Bronchial epithelial cell (primary cell): ENCODE measurements at regions not wholly inside any gene's neighbourhood (a gene's known extent, or its start where the extent isn't known, plus 50 kb on each side); places are given as distances from the start of the nearest gene placed in this dataset.
"Not testable (repeated sequence)": the region's sequence is repeated elsewhere in the genome, so short reads cannot be mapped to it uniquely, and the experiment has no call there.

Experiments used
- DNase-seq: peaks from one replicate; pipeline ENCODE4 v3.0.0-alpha.2; 2010; ENCODE audit warnings: low read depth
- FAIRE-seq: peaks from 2 replicates; lab custom pipeline; 2011; peaks lifted over from hg19 to GRCh38; lab: Jason Lieb, UNC
- H3K27me3 ChIP-seq: 2 replicates; pipeline ENCODE4 v1.5.1; 2011; ENCODE audit warnings: low read length; ENCODE audit not compliant: control insufficient read depth, insufficient read depth
- H3K36me3 ChIP-seq: 2 replicates; pipeline ENCODE4 v1.5.1; 2011; ENCODE audit warnings: low read length; ENCODE audit not compliant: control insufficient read depth, insufficient read depth
- H3K4me3 ChIP-seq: 2 replicates; pipeline ENCODE4 v1.5.1; 2011; ENCODE audit warnings: mild to moderate bottlenecking, low read depth, low read length, control low read depth

DNA sequence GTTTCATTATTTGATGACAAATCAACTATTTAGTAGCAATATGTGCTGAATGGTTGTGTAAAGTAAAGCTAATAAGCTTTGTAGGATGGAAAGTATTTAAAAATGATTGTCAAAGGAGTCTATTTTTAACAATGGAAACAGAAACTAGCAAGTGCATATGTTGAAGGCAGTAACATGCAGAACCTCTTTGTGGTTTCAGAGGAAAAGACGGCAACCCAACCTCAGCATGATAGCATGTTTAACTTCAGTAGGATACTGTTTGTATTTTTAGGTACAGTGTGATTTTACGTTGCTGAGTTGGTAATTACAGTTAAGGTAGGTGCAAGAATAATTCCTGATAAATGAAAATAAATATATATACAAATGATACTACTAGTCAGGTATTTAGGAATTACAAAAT lies 545.4 kb downstream of the CDY1 start:
- not testable (repeated sequence) for H3K27me3 ChIP-seq, FAIRE-seq, H3K4me3 ChIP-seq, H3K36me3 ChIP-seq, DNase-seq

DNA sequence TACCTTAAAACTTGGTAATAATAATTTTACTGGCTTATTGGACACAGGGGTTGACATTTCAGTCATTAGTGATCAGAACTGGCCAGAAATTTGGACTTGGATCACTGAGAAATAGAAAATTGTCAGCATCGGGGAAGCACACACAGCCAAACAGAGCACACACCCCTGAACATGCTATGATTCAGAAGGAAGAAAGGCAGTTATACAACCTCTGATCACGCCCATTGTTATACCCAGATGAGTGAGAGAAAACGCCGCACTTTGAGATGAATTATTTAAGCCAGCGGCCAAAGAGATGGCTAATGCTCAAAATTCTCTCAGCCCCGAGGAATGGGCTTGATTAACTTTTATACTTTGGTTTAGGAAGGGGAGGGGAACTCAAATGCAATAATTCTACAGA lies 557.4 kb downstream of the CDY1 start:
- DNase-seq, FAIRE-seq, H3K4me3 ChIP-seq, H3K36me3 ChIP-seq, H3K27me3 ChIP-seq: not testable (repeated sequence)

DNA sequence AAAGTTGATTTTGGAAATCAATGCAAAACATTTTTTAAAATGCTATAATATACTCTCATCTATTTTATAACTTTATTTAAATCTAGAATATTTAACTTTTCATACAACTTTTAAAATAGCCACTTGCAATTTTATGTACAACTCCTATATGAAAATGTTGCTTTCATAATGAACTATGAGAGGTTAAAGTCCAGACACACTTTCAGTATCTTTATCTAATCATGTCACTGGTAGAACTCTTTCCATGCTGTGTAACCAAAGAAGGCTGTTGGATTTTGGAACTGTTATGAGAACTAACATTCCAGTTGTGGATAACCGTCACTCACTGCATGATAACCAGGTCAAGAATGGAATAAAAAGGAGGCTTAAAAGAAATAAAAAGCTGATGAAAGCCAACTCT lies 603.1 kb downstream of the CDY1 start:
- not testable (repeated sequence) for H3K36me3 ChIP-seq, FAIRE-seq, H3K27me3 ChIP-seq, DNase-seq, H3K4me3 ChIP-seq

DNA sequence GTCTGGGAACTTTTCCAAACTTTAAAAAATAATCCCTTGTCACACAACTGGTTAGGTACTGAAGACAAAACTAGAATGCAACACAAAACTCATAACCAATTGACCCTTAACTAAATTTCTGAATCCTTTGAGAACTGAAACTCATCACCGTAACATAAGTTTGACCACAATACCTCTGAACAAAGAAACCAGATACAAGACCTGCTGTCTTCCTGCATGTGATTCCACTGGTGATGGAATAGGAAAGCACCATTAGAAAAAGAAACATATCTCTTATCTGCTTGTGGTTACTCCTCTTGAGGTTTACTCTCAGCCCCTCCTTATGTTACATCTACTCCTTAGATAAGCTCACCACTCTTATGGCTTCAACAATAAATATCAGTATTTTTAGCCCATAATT lies 603.6 kb downstream of the CDY1 start:
- FAIRE-seq, H3K27me3 ChIP-seq, H3K36me3 ChIP-seq, DNase-seq, H3K4me3 ChIP-seq: not testable (repeated sequence)

DNA sequence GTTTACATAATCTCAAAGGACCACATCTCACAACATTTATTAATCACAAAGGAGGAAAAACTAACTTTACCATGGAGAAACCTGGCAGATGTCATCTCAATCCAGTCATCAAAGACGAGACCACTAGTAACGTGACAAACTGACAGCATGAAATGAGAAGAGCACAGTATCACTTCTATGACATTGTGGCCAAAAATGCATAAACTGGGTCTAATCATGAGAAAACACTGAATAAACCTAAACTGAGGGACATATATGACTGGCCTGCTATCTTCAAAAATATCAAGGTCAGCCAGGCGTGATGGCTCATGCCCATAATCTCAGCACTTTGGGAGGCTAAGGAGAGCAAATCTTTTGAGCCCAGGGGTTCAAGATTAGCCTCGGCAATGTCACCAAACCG lies 619.0 kb downstream of the CDY1 start:
- FAIRE-seq, H3K4me3 ChIP-seq, H3K27me3 ChIP-seq, DNase-seq, H3K36me3 ChIP-seq: not testable (repeated sequence)

DNA sequence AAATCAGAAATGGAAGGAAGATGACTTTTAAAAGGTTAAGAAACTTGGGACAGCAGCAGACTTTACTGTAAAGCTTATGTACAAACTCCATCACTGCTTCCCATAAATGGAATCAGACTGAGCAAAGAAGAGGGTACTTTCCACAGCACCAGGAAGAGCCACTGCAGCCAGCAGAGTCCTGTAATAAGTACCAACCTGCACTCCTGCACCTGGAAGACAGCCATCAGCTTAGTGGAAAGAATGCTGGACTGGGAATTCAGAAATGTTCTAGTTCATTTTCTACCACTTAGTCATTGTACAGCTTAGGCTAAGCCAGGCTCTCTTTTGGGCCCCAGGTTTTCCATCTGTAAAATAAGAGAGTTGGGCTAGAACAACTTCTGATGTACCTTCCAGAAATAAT lies 632.3 kb downstream of the CDY1 start:
- not testable (repeated sequence) for DNase-seq, H3K4me3 ChIP-seq, FAIRE-seq, H3K36me3 ChIP-seq, H3K27me3 ChIP-seq

DNA sequence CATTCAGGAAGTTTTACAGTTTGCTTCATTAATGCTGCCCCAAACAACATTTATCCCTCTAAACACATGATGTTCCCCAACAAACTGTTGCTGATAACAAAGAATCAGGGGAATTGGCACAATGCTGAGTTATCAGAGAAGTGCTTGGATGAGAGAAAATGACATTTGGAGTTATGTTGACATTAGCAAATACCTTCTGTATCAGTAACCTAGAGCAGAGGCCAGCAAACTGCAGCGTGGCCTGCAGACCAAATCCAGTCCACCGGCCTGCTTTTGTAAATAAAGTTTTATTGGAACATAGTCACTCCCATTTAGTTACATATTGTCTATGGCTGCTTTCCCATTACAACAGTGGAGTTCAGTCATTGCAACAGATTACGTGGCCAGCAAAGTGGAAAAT lies 643.5 kb downstream of the CDY1 start:
- FAIRE-seq, H3K27me3 ChIP-seq, DNase-seq, H3K36me3 ChIP-seq, H3K4me3 ChIP-seq: not testable (repeated sequence)

DNA sequence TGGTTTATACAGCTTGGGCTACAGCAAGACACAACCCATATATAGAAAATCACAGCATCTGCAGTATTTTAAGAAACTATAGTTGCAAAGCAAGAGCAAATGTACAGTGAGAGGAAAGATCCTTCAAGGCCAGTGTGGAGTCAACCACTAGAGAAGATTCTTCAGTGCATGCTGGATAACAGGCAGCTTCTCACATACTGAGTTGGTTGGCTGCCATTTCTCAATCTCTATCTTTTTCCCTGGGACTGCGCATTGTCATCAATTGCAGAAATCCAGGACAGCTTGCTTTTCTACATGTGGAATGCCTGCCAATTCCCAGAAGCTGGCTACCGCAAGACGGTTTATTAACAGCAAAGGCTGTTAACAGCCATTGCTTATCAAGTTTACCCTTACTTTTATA lies 646.5 kb downstream of the CDY1 start:
- not testable (repeated sequence) for H3K27me3 ChIP-seq, FAIRE-seq, H3K4me3 ChIP-seq, DNase-seq, H3K36me3 ChIP-seq

DNA sequence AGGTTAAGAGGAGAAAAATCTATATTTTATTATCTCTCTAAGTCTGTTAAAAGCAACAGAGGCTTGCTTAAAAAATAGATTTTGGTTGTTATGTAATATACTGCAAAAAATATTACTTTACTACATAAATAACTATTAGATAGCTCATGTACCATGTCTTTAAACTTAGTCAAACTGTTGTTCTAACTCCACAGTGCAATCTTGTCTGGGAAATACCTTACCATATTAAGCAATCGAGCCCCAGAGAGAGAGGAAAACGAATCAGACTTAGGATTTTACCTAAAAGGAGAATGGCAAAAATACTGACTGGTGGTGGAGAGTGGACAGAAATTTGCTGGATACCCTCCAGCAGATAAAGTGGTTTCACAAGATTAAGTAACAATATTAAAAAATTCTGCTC lies 647.0 kb downstream of the CDY1 start:
- not testable (repeated sequence) for H3K36me3 ChIP-seq, H3K4me3 ChIP-seq, DNase-seq, FAIRE-seq, H3K27me3 ChIP-seq

DNA sequence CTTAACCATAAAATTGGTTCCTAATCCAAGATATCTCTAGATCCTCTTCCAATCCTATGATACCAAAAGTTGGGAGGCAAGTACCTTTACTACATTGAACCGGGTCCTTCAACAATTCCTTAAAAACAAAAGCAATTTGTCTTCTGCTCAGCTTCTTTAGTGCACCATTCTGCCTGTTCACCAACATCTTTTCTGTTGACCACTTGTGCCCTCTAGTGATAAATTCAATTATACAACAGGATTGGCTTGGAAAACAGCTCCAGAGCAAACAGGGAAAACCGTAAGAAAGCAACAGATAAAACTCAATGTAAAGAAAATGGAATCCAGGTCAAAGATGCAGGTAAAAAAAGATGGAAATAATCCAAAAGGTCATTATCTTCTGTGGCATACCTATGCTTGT lies 651.2 kb downstream of the CDY1 start:
- H3K27me3 ChIP-seq, H3K36me3 ChIP-seq, DNase-seq, H3K4me3 ChIP-seq, FAIRE-seq: not testable (repeated sequence)

DNA sequence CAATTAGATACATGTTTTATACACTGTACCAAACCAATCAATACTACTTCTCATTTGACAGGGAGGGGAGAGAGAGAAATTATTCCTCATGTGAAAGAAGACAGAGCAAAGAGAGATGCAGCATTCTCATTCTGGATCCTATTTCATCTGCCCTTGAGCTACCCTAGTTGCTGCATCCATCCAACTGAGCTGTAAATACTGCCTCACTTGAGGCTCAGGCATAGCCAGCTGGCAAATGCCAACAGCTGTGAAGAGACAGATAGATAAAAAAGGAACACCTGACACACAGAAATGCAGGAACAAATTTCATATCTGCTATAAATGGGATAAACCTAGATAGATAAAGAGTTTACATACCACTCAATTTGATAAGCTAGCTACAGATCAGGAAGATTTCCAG lies 684.1 kb downstream of the CDY1 start:
- not testable (repeated sequence) for FAIRE-seq, H3K27me3 ChIP-seq, DNase-seq, H3K4me3 ChIP-seq, H3K36me3 ChIP-seq

DNA sequence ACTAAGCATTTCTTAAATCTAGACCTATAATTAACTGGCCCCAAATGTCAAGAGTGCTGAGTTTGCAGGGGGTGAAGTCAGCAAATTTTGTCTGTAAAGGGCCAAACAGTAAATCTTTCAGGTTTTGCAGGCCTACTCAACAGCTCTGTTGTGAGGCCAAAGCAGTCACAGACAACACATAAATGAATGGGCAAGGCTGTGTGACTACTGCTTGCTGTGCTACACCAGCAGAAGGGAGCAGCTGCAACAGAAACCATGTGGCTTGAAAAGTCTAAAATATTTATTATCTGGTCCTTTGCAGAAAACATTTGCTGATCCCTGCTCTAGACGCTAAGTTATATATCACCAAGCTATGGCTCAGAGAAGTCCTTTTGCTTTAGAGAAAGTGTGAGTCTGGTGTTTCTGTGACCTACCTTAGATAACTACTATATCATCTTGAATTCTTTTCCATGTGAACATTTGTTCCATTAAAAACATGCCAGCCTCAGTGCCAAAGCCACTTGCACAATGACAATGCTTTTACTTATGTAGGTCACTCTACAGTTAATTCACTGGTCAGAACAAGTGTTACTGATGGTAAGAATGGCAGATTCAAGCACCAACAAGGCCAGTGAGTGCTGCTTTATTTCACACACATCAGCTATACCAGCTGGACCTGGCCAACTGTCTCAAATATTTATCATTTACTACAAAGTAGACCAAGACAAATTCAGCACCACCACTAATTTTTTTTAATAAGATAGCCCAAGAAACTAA lies 684.9 kb downstream of the CDY1 start:
- not testable (repeated sequence) for FAIRE-seq, H3K4me3 ChIP-seq, DNase-seq, H3K27me3 ChIP-seq, H3K36me3 ChIP-seq

DNA sequence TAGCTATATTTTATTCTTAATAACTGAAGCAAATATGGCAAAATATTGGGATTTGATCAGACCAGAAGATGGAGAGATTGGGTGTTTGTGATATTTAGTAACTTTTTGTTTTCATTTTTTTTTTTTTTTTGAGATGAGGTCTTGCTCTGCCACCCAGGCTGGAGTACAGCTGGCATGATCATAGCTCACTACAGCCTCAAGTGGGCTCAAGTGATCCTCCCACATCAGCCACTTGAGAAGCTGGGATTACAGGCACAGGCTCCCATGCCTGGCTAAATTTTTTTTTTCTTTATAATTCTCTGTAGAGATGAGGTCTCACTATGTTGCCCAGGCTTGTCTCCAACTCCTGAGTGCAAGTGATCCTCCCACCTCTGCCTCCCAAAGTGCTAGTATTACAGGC lies 686.4 kb downstream of the CDY1 start:
- not testable (repeated sequence) for FAIRE-seq, H3K4me3 ChIP-seq, H3K36me3 ChIP-seq, DNase-seq, H3K27me3 ChIP-seq

DNA sequence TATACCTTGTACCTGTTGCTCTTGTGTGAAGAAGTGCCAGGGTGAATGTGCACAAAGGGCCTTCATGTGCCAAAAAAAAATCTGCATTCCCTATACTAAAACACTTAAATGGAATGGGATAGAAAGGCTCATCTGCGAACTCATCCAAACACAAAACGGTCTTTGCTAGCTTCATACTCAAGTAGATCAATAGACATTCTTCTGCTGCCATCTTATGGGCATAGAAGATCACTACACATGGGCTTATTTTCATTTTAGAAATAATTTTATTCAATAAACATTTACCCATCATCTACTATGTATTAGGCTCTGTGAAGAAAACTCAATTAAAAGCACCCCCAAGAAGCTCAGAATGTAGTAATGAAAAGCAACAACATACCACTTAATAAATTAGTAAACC lies 693.1 kb downstream of the CDY1 start:
- not testable (repeated sequence) for H3K27me3 ChIP-seq, H3K36me3 ChIP-seq, H3K4me3 ChIP-seq, FAIRE-seq
- peak; percentile 37 for DNase-seq
